Keratinocyte (primary cell): ENCODE measurements at regions not wholly inside any gene's neighbourhood (a gene's known extent, or its start where the extent isn't known, plus 50 kb on each side); places are given as distances from the start of the nearest gene placed in this dataset.

Experiments used
- DNase-seq: peaks from one replicate; pipeline ENCODE4 v3.0.0-alpha.2; 2011; ENCODE audit warnings: low read depth, missing footprints, low spot score
- FAIRE-seq: peaks from 2 replicates; lab custom pipeline; 2011; peaks lifted over from hg19 to GRCh38; lab: Jason Lieb, UNC
- H2AFZ ChIP-seq: 2 replicates; pipeline ENCODE4 v1.6.0; 2012; ENCODE audit warnings: low read length, control low read depth, inconsistent platforms; ENCODE audit not compliant: control insufficient read depth
- H3K27ac ChIP-seq: 2 replicates; pipeline ENCODE4 v1.5.1; 2011; ENCODE audit warnings: low read length; ENCODE audit not compliant: control insufficient read depth, insufficient read depth
- H3K27me3 ChIP-seq: 3 replicates; pipeline ENCODE4 v1.6.0; 2011; ENCODE audit warnings: low read length; ENCODE audit not compliant: control insufficient read depth, insufficient read depth; ENCODE audit errors: extremely low read depth
- H3K36me3 ChIP-seq, 2 experiments: 2 replicates in 1 of 2; 3 replicates in 1 of 2; pipeline ENCODE4 v1.5.1; 2011; ENCODE audit warnings: low read length in 2 of 2, mild to moderate bottlenecking in 1 of 2; ENCODE audit not compliant: control insufficient read depth in 2 of 2, insufficient read depth in 2 of 2; ENCODE audit errors: extremely low read depth in 1 of 2
- H3K4me1 ChIP-seq: 3 replicates; pipeline ENCODE4 v1.5.1; 2011; ENCODE audit warnings: low read length; ENCODE audit not compliant: control insufficient read depth, insufficient read depth; ENCODE audit errors: extremely low read depth
- H3K4me2 ChIP-seq: 3 replicates; pipeline ENCODE4 v1.6.0; 2011; ENCODE audit warnings: low read depth, low read length; ENCODE audit not compliant: control insufficient read depth, insufficient read depth; ENCODE audit errors: extremely low read depth
- H3K4me3 ChIP-seq, 3 experiments: fragments of 200-600 bp in 1 of 3; sonication (generic) in 1 of 3; 2 replicates in 2 of 3; 3 replicates in 1 of 3; pipeline ENCODE4 v1.5.1; 2011 to 2016; ENCODE audit warnings: low read length in 3 of 3, mild to moderate bottlenecking in 3 of 3, control low read depth in 2 of 3, inconsistent platforms in 1 of 3, low read depth in 1 of 3, mixed read lengths in 1 of 3, mixed run types in 1 of 3, moderate library complexity in 1 of 3; ENCODE audit not compliant: control insufficient read depth in 2 of 3, insufficient read depth in 2 of 3; ENCODE audit errors: extremely low read depth in 1 of 3
- H3K79me2 ChIP-seq: 2 replicates; pipeline ENCODE4 v1.6.0; 2012; ENCODE audit warnings: low read length; ENCODE audit not compliant: control insufficient read depth, insufficient read depth
- H3K9ac ChIP-seq: 3 replicates; pipeline ENCODE4 v1.6.0; 2011; ENCODE audit warnings: low read length; ENCODE audit not compliant: control insufficient read depth, insufficient read depth; ENCODE audit errors: extremely low read depth
- H3K9me1 ChIP-seq: 3 replicates; pipeline ENCODE4 v1.6.0; 2011; ENCODE audit warnings: low read length; ENCODE audit not compliant: control insufficient read depth, insufficient read depth; ENCODE audit errors: extremely low read depth
- H3K9me3 ChIP-seq: 2 replicates; pipeline ENCODE4 v1.5.1; 2012; ENCODE audit warnings: low read depth, low read length; ENCODE audit not compliant: control insufficient read depth
- H4K20me1 ChIP-seq: 3 replicates; pipeline ENCODE4 v1.6.0; 2011; ENCODE audit warnings: low read length; ENCODE audit not compliant: control insufficient read depth, insufficient read depth; ENCODE audit errors: extremely low read depth
- CTCF ChIP-seq, 3 experiments: IDR thresholded peaks in 1 of 3; conservative IDR thresholded peaks in 1 of 3; optimal IDR thresholded peaks in 1 of 3; 2 replicates in 2 of 3; 3 replicates in 1 of 3; pipeline versions ENCODE3 to v1.5.1; 2011; ENCODE audit warnings: low read length in 3 of 3, mild to moderate bottlenecking in 3 of 3, moderate library complexity in 2 of 3, control low read depth in 1 of 3, inconsistent platforms in 1 of 3; ENCODE audit not compliant: insufficient read depth in 2 of 3; ENCODE audit errors: extremely low read depth in 1 of 3
- EZH2 ChIP-seq: IDR thresholded peaks from one replicate; pipeline ENCODE4 v1.6.1; 2012; ENCODE audit warnings: inconsistent platforms, mild to moderate bottlenecking, low read length, moderate library complexity
- dilution Hi-C: fragments of 300-500 bp; cut with MboI; formaldehyde crosslinking; loops from one replicate; pipeline ENCODE4 v1.7.0; 2020; ENCODE audit warnings: low sequenced_read_pairs; ENCODE audit not compliant: extremely low pct_ligation_motif_present

DNA sequence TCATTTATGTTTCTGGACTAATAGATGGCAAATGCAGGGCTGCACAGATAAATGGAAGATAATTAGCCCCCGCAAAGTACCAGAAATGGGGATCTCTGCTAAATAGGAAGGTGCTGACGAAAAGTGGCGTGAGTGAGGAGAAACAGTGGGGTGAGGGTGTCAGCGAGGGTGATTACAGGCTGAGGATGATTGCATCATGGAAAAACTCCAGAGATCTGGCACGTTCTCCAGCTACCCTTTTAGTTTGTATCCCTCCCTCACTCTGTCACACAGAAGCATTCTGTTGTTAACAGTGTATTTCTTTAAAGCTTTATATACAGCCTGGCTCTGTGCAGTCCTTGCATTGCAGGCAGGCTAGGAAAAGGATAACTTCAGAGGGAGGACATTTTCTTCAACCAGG lies 309.6 kb upstream of the DDX53 start:
- dilution Hi-C loops = no loop called here
- Histone ChIP-seq H4K20me1 (no peaks in the 10 kb centered on the region), H3K27me3 (no peaks in the 10 kb centered on the region), H3K27ac (no peak overlapping the region), H3K4me1 (no peaks in the 10 kb centered on the region), H2AFZ (no peak overlapping the region), H3K9me3 (no peaks in the 10 kb centered on the region), H3K4me2 (no peak overlapping the region), H3K9me1 (no peaks in the 10 kb centered on the region), H3K9ac (no peak overlapping the region), H3K4me3 (no peak overlapping the region), H3K79me2 (no peaks in the 10 kb centered on the region), H3K36me3 (no peaks in the 10 kb centered on the region)
- DNase-seq (no peak), FAIRE-seq (no peak)
- TF ChIP-seq CTCF (optimal IDR thresholded peaks at IDR 0.05 in 1 of 3, IDR thresholded peaks at IDR 0.05 in 1 of 3, conservative IDR thresholded peaks at IDR 0.05 in 1 of 3; ENCODE audit: extremely low read depth in 1 of 3, insufficient read depth in 2 of 3, low read length in 3 of 3) (no peak), EZH2 (no peak)

DNA sequence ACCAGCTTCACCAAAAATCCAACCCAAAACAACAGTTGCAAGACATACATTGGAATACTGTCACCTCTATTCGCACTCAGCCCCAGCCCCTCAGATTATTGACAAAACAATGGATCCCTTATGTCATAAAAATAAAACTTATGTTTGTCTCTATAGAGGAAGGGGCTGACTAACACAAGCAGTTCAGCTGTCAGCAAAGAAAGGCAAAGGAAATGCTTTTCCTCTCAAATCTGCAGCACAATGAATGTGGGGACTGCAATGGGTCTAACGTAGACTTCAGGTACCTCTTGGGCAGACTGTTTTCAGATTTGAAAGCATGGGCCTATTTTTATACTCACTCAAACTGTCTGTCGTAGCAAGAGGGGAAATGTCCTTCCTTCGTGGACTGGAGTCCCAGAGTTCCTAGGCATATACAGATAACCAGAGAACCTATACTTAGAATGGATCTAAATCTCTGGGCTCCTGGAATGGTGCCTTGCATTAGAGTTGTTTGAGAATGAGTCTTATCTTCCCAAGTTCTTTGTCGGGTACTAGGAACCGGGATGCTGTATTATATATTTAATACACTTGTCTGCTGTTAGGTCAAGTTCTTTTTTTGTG lies 307.7 kb upstream of the DDX53 start:
- Histone ChIP-seq H3K9ac (no peak overlapping the region), H3K4me1 (no peaks in the 10 kb centered on the region), H3K4me3 (no peak overlapping the region), H4K20me1 (no peaks in the 10 kb centered on the region), H2AFZ (no peak overlapping the region), H3K4me2 (no peak overlapping the region), H3K9me3 (no peaks in the 10 kb centered on the region), H3K27ac (no peak overlapping the region), H3K27me3 (no peaks in the 10 kb centered on the region), H3K36me3 (no peaks in the 10 kb centered on the region), H3K9me1 (no peaks in the 10 kb centered on the region), H3K79me2 (no peaks in the 10 kb centered on the region)
- FAIRE-seq = no peak
- dilution Hi-C loops = no loop called here
- DNase-seq = no peak
- TF ChIP-seq EZH2 (no peak), CTCF (optimal IDR thresholded peaks at IDR 0.05 in 1 of 3, IDR thresholded peaks at IDR 0.05 in 1 of 3, conservative IDR thresholded peaks at IDR 0.05 in 1 of 3; ENCODE audit: extremely low read depth in 1 of 3, insufficient read depth in 2 of 3, low read length in 3 of 3) (no peak)
